ENCODE measurements at regions not wholly inside any gene's neighbourhood (a gene's known extent, or its start where the extent isn't known, plus 50 kb on each side); places are given as distances from the start of the nearest gene placed in this dataset.

GRCh38 chr7:119802147-119802546 is 470.8 kb upstream of the KCND2 start:
- no peak overlapping the region for H3K4me3 ChIP-seq (ENCODE audit: low read length)

DNA sequence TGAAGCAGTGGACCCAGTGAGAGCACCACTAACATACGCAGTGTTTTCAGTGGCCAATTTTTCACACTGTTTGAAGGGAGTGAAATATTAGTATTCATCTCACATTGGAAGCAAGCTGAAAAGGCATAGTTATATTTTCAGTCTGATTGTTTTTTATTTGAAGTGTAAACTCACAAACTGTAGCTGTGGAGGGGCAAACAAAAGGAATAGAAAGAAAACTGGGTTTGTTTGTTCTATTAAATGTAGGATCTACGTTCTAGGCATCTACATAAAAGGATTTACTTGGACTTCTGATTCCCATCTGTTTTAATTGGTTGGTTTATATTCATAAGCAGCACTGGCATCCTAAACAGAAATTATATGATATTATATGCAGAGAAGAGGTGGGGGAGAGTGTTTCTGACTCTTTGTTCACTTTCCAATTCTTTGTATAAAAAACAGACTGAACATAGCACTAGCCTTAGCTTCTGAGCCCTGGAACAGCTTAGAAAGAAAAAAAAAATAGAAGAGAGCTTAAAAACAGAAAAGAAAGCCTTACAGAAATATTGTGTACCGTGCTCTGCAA is 447.8 kb upstream of the KCND2 start:
- Histone ChIP-seq H3K9me2 (replicated peaks; ENCODE audit: insufficient read depth, low read length) (no peaks in the 10 kb centered on the region), H3K4me1 (ENCODE audit: low read length) (no peaks in the 10 kb centered on the region), H4K20me1 (ENCODE audit: insufficient read depth, low read depth, low read length) (no peaks in the 10 kb centered on the region), H3K9ac (ENCODE audit: low read length) (no peak overlapping the region), H3K4me3 (ENCODE audit: low read length) (no peak overlapping the region), H3K36me3 (ENCODE audit: insufficient read depth, low read length) (no peaks in the 10 kb centered on the region), H3K4me2 (ENCODE audit: low read depth, low read length, poor library complexity, severe bottlenecking) (no peak overlapping the region), H3K27me3 (ENCODE audit: low read length) (no peaks in the 10 kb centered on the region), H3K9me3 (ENCODE audit: low read length) (peaks cover 27% of the 10 kb centered on the region; the same call in 1 of the 2 replicates), H2AFZ (ENCODE audit: low read length) (no peak overlapping the region), H3K27ac (ENCODE audit: low read length) (no peak overlapping the region), H3K79me2 (ENCODE audit: low read length) (no peaks in the 10 kb centered on the region)
- DNase-seq, result no peak

More at GRCh38 chr7:119802147-119802546, 470.8 kb upstream of the KCND2 start:
- Histone ChIP-seq H3K27me3 (ENCODE audit: low read length) (no peaks in the 10 kb centered on the region), H3K9ac (ENCODE audit: low read length) (no peak overlapping the region), H2AFZ (ENCODE audit: low read length) (no peak overlapping the region), H3K9me2 (replicated peaks; ENCODE audit: insufficient read depth, low read length) (no peaks in the 10 kb centered on the region), H3K4me2 (ENCODE audit: low read depth, low read length, poor library complexity, severe bottlenecking) (no peak overlapping the region), H3K79me2 (ENCODE audit: low read length) (no peaks in the 10 kb centered on the region), H3K36me3 (ENCODE audit: insufficient read depth, low read length) (no peaks in the 10 kb centered on the region), H3K9me3 (ENCODE audit: low read length) (peaks cover 31% of the 10 kb centered on the region), H3K27ac (ENCODE audit: low read length) (no peak overlapping the region), H4K20me1 (ENCODE audit: insufficient read depth, low read depth, low read length) (no peaks in the 10 kb centered on the region), H3K4me1 (ENCODE audit: low read length) (no peaks in the 10 kb centered on the region)
- DNase-seq, result no peak

DNA sequence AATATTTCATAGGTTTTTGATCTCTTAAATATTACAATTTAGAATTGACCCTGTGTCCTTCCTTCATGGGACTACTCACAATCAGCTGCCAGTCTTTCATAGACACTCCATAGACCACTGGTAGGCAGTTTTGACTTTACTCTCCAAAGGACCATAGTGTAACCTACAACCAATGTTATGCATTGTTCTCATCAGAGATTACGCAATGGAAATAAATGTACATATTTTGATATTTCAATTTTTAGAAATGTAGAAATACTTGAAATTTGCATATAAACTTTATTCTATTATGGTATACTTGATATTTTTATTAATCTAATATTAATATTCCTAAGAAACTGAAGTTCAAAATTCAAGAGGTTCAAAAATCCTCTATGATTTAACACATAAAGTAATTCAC is 446.4 kb upstream of the KCND2 start:
- no peaks in the 10 kb centered on the region for H3K36me3 ChIP-seq (ENCODE audit: insufficient read depth, low read length)
- no peaks in the 10 kb centered on the region for H3K9me2 ChIP-seq (replicated peaks; ENCODE audit: insufficient read depth, low read length)
- no peaks in the 10 kb centered on the region for H3K27me3 ChIP-seq (ENCODE audit: low read length)
- no peak overlapping the region for H2AFZ ChIP-seq (ENCODE audit: low read length)
- H3K4me1 ChIP-seq (ENCODE audit: low read length), result no peaks in the 10 kb centered on the region
- H3K9ac ChIP-seq (ENCODE audit: low read length), result no peak overlapping the region
- H3K4me3 ChIP-seq (ENCODE audit: low read length), result no peak overlapping the region
- H3K79me2 ChIP-seq (ENCODE audit: low read length), result no peaks in the 10 kb centered on the region
- DNase-seq, result no peak
- H4K20me1 ChIP-seq (ENCODE audit: insufficient read depth, low read depth, low read length), result no peaks in the 10 kb centered on the region
- H3K9me3 ChIP-seq (ENCODE audit: low read length), result peaks cover 23% of the 10 kb centered on the region; the same call in 1 of the 2 replicates
- no peak overlapping the region for H3K4me2 ChIP-seq (ENCODE audit: low read depth, low read length, poor library complexity, severe bottlenecking)
- H3K27ac ChIP-seq (ENCODE audit: low read length), result no peak overlapping the region

GRCh38 chr7:119838444-119838843 is 434.5 kb upstream of the KCND2 start:
- no peak overlapping the region for H3K4me2 ChIP-seq (ENCODE audit: low read depth, low read length, poor library complexity, severe bottlenecking)
- no peaks in the 10 kb centered on the region for H3K9me2 ChIP-seq (replicated peaks; ENCODE audit: insufficient read depth, low read length)
- no peak overlapping the region for H3K27ac ChIP-seq (ENCODE audit: low read length)
- no peaks in the 10 kb centered on the region for H3K36me3 ChIP-seq (ENCODE audit: insufficient read depth, low read length)
- H3K9me3 ChIP-seq (ENCODE audit: low read length), result peaks cover 29% of the 10 kb centered on the region
- no peaks in the 10 kb centered on the region for H4K20me1 ChIP-seq (ENCODE audit: insufficient read depth, low read depth, low read length)
- H3K4me3 ChIP-seq (ENCODE audit: low read length), result no peak overlapping the region
- no peak for DNase-seq
- H3K9ac ChIP-seq (ENCODE audit: low read length), result no peak overlapping the region
- no peak overlapping the region for H2AFZ ChIP-seq (ENCODE audit: low read length)
- H3K4me1 ChIP-seq (ENCODE audit: low read length), result no peaks in the 10 kb centered on the region
- no peaks in the 10 kb centered on the region for H3K79me2 ChIP-seq (ENCODE audit: low read length)
- no peaks in the 10 kb centered on the region for H3K27me3 ChIP-seq (ENCODE audit: low read length)

- Histone ChIP-seq H3K9ac (ENCODE audit: low read length) (no peak overlapping the region), H3K4me3 (ENCODE audit: low read length) (no peak overlapping the region), H3K27ac (ENCODE audit: low read length) (no peak overlapping the region), H3K27me3 (ENCODE audit: low read length) (no peaks in the 10 kb centered on the region), H3K79me2 (ENCODE audit: low read length) (no peaks in the 10 kb centered on the region), H2AFZ (ENCODE audit: low read length) (no peak overlapping the region), H3K36me3 (ENCODE audit: insufficient read depth, low read length) (no peaks in the 10 kb centered on the region), H3K9me3 (ENCODE audit: low read length) (peaks cover 26% of the 10 kb centered on the region), H3K4me1 (ENCODE audit: low read length) (no peaks in the 10 kb centered on the region), H3K4me2 (ENCODE audit: low read depth, low read length, poor library complexity, severe bottlenecking) (no peak overlapping the region), H3K9me2 (replicated peaks; ENCODE audit: insufficient read depth, low read length) (no peaks in the 10 kb centered on the region), H4K20me1 (ENCODE audit: insufficient read depth, low read depth, low read length) (no peaks in the 10 kb centered on the region)
- no peak for DNase-seq
Measured at GRCh38 chr7:119842337-119842736, 430.6 kb upstream of the KCND2 start.

DNA sequence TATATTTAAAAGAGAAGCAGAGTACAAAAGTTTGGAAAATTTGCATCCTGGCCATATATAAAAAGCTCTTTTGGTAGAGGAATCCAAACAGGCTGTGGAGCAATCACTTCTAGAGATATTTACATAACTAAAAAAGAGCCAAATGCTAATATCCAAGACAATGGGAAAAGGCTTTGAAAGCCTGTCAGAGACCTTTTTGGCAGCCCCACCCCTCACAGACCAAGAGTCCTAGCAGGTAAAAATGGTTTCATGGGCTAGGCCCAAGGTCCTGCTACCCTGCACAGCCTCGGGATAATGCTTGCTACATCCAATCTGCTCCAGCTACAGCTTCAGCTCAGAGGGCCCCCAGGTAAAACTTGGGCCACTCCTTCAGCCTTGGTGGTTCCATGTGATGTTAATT is 430.2 kb upstream of the KCND2 start:
- H3K4me1 ChIP-seq (ENCODE audit: low read length), result no peaks in the 10 kb centered on the region
- H3K27ac ChIP-seq (ENCODE audit: low read length), result no peak overlapping the region
- H3K9me2 ChIP-seq (replicated peaks; ENCODE audit: insufficient read depth, low read length), result no peaks in the 10 kb centered on the region
- no peaks in the 10 kb centered on the region for H4K20me1 ChIP-seq (ENCODE audit: insufficient read depth, low read depth, low read length)
- no peaks in the 10 kb centered on the region for H3K27me3 ChIP-seq (ENCODE audit: low read length)
- H3K4me2 ChIP-seq (ENCODE audit: low read depth, low read length, poor library complexity, severe bottlenecking), result no peak overlapping the region
- H3K4me3 ChIP-seq (ENCODE audit: low read length), result no peak overlapping the region
- DNase-seq, result no peak
- no peaks in the 10 kb centered on the region for H3K79me2 ChIP-seq (ENCODE audit: low read length)
- H3K9me3 ChIP-seq (ENCODE audit: low read length), result peaks cover 27% of the 10 kb centered on the region
- no peaks in the 10 kb centered on the region for H3K36me3 ChIP-seq (ENCODE audit: insufficient read depth, low read length)
- no peak overlapping the region for H3K9ac ChIP-seq (ENCODE audit: low read length)
- H2AFZ ChIP-seq (ENCODE audit: low read length), result no peak overlapping the region

- Histone ChIP-seq H4K20me1 (ENCODE audit: insufficient read depth, low read depth, low read length) (no peaks in the 10 kb centered on the region), H3K36me3 (ENCODE audit: insufficient read depth, low read length) (no peaks in the 10 kb centered on the region), H3K4me2 (ENCODE audit: low read depth, low read length, poor library complexity, severe bottlenecking) (no peak overlapping the region), H3K9me3 (ENCODE audit: low read length) (peaks cover 13% of the 10 kb centered on the region), H3K4me3 (ENCODE audit: low read length) (no peak overlapping the region), H3K4me1 (ENCODE audit: low read length) (no peaks in the 10 kb centered on the region), H3K9me2 (replicated peaks; ENCODE audit: insufficient read depth, low read length) (no peaks in the 10 kb centered on the region), H3K79me2 (ENCODE audit: low read length) (no peaks in the 10 kb centered on the region), H2AFZ (ENCODE audit: low read length) (no peak overlapping the region), H3K9ac (ENCODE audit: low read length) (no peak overlapping the region), H3K27ac (ENCODE audit: low read length) (no peak overlapping the region), H3K27me3 (ENCODE audit: low read length) (no peaks in the 10 kb centered on the region)
- DNase-seq, result no peak
Measured at GRCh38 chr7:119861385-119861784, 411.6 kb upstream of the KCND2 start.

DNA sequence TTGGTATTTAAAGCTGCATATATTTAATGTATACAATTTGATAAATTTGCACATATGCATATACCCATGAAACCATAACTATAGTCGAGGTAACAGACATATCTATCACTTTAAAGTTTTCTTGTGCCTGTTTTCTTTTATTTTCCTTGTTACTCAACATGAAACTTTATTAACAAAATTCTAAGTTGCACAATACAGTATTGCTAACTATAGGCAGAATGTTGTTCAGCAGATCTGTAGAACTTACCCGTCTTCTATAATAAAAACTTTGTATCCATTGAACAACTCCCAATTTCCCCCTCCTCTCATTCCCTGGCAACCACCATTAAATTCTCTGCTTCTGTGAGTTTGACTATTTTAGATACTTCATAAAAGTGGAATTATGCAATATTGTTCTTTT is 404.6 kb upstream of the KCND2 start:
- H3K9me2 ChIP-seq (replicated peaks; ENCODE audit: insufficient read depth, low read length), result no peaks in the 10 kb centered on the region
- no peak overlapping the region for H3K27ac ChIP-seq (ENCODE audit: low read length)
- H3K79me2 ChIP-seq (ENCODE audit: low read length), result no peaks in the 10 kb centered on the region
- no peaks in the 10 kb centered on the region for H3K36me3 ChIP-seq (ENCODE audit: insufficient read depth, low read length)
- no peak overlapping the region for H3K9ac ChIP-seq (ENCODE audit: low read length)
- H3K4me3 ChIP-seq (ENCODE audit: low read length), result no peak overlapping the region
- H3K4me1 ChIP-seq (ENCODE audit: low read length), result no peaks in the 10 kb centered on the region
- no peak overlapping the region for H2AFZ ChIP-seq (ENCODE audit: low read length)
- DNase-seq, result no peak
- no peaks in the 10 kb centered on the region for H3K27me3 ChIP-seq (ENCODE audit: low read length)
- H3K9me3 ChIP-seq (ENCODE audit: low read length), result peaks cover 32% of the 10 kb centered on the region
- no peak overlapping the region for H3K4me2 ChIP-seq (ENCODE audit: low read depth, low read length, poor library complexity, severe bottlenecking)
- no peaks in the 10 kb centered on the region for H4K20me1 ChIP-seq (ENCODE audit: insufficient read depth, low read depth, low read length)

GRCh38 chr7:119879835-119880234 is 393.1 kb upstream of the KCND2 start:
- Histone ChIP-seq H3K4me2 (ENCODE audit: low read depth, low read length, poor library complexity, severe bottlenecking) (no peak overlapping the region), H3K9ac (ENCODE audit: low read length) (no peak overlapping the region), H4K20me1 (ENCODE audit: insufficient read depth, low read depth, low read length) (no peaks in the 10 kb centered on the region), H3K36me3 (ENCODE audit: insufficient read depth, low read length) (no peaks in the 10 kb centered on the region), H3K27me3 (ENCODE audit: low read length) (no peaks in the 10 kb centered on the region), H3K4me1 (ENCODE audit: low read length) (no peaks in the 10 kb centered on the region), H3K79me2 (ENCODE audit: low read length) (no peaks in the 10 kb centered on the region), H2AFZ (ENCODE audit: low read length) (no peak overlapping the region), H3K4me3 (ENCODE audit: low read length) (no peak overlapping the region), H3K9me2 (replicated peaks; ENCODE audit: insufficient read depth, low read length) (no peaks in the 10 kb centered on the region), H3K27ac (ENCODE audit: low read length) (no peak overlapping the region), H3K9me3 (ENCODE audit: low read length) (peaks cover 18% of the 10 kb centered on the region)
- no peak for DNase-seq
